DOHH2 (cell line): ENCODE measurements at regions not wholly inside any gene's neighbourhood (a gene's known extent, or its start where the extent isn't known, plus 50 kb on each side); places are given as distances from the start of the nearest gene placed in this dataset.

Source experiments
- EZH2phosphoT487 ChIP-seq: fragments of 200-600 bp; sonication (generic); IDR thresholded peaks from 2 replicates; pipeline ENCODE4 v1.6.1; 2017; ENCODE audit warnings: borderline replicate concordance, mild to moderate bottlenecking, antibody characterized with exemption, low read length, moderate library complexity, mixed read lengths
- TF ChIP-seq, protein P1 (sequence below): fragments of 200-600 bp; sonication (generic); IDR thresholded peaks from one replicate; pipeline ENCODE4 v1.5.1; 2014; ENCODE audit warnings: antibody characterized with exemption, mild to moderate bottlenecking, low read depth, low read length; ENCODE audit not compliant: poor library complexity, severe bottlenecking

GRCh38 chr5:106566031-106566430 is 1104.7 kb downstream of the EFNA5 start:
- TF ChIP-seq, protein P1, sequence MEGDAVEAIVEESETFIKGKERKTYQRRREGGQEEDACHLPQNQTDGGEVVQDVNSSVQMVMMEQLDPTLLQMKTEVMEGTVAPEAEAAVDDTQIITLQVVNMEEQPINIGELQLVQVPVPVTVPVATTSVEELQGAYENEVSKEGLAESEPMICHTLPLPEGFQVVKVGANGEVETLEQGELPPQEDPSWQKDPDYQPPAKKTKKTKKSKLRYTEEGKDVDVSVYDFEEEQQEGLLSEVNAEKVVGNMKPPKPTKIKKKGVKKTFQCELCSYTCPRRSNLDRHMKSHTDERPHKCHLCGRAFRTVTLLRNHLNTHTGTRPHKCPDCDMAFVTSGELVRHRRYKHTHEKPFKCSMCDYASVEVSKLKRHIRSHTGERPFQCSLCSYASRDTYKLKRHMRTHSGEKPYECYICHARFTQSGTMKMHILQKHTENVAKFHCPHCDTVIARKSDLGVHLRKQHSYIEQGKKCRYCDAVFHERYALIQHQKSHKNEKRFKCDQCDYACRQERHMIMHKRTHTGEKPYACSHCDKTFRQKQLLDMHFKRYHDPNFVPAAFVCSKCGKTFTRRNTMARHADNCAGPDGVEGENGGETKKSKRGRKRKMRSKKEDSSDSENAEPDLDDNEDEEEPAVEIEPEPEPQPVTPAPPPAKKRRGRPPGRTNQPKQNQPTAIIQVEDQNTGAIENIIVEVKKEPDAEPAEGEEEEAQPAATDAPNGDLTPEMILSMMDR, result no peak
- TF ChIP-seq EZH2phosphoT487, result no peak
